Testis (tissue), 2 donors: ENCODE measurements at regions not wholly inside any gene's neighbourhood (a gene's known extent, or its start where the extent isn't known, plus 50 kb on each side); places are given as distances from the start of the nearest gene placed in this dataset.

Experiments used
- POLR2A ChIP-seq: fragments of 450-650 bp; IDR thresholded peaks from one replicate; pipeline ENCODE4 v1.6.1; 2017; ENCODE audit warnings: antibody characterized with exemption, mild to moderate bottlenecking, moderate library complexity
- TF ChIP-seq, protein P1 (sequence below), 3 experiments: fragments of 450-650 bp in 2 of 3; fragments of 200-600 bp in 1 of 3; sonication (generic) in 1 of 3; IDR thresholded peaks; one replicate each; pipeline ENCODE4 v1.5.1; 2016 to 2019; ENCODE audit warnings: antibody characterized with exemption in 3 of 3, mild to moderate bottlenecking in 2 of 3, moderate library complexity in 1 of 3

DNA sequence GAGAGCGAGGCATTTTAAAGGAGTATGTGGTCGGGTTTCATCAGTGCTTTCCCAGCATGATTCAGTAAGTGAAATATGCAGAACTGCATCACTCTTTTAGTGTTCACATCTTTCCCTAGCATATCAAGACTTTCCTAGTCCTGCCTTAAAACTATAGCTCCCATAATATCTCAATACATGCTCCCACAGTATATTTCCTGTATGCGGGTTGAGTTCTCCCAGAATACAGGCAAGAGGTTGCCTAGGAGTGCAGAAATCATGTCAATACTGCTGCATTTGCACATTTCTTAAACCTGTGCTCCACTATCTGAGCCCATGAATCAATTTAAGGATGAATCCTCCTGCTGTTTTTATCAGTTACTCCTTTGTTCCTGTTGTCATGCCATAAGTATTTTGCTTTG lies 386.6 kb upstream of the SLC35B3 start:
- TF ChIP-seq, protein P1, sequence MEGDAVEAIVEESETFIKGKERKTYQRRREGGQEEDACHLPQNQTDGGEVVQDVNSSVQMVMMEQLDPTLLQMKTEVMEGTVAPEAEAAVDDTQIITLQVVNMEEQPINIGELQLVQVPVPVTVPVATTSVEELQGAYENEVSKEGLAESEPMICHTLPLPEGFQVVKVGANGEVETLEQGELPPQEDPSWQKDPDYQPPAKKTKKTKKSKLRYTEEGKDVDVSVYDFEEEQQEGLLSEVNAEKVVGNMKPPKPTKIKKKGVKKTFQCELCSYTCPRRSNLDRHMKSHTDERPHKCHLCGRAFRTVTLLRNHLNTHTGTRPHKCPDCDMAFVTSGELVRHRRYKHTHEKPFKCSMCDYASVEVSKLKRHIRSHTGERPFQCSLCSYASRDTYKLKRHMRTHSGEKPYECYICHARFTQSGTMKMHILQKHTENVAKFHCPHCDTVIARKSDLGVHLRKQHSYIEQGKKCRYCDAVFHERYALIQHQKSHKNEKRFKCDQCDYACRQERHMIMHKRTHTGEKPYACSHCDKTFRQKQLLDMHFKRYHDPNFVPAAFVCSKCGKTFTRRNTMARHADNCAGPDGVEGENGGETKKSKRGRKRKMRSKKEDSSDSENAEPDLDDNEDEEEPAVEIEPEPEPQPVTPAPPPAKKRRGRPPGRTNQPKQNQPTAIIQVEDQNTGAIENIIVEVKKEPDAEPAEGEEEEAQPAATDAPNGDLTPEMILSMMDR (IDR thresholded peaks at IDR 0.05) = no peak
- no peak for TF ChIP-seq POLR2A
